Activated effector memory CD4-positive, alpha-beta T cell treated with Interleukin-2 at 50 U/mL for 16 hours (primary cell): ENCODE measurements at regions not wholly inside any gene's neighbourhood (a gene's known extent, or its start where the extent isn't known, plus 50 kb on each side); places are given as distances from the start of the nearest gene placed in this dataset.
"Not testable (repeated sequence)": the region's sequence is repeated elsewhere in the genome, so short reads cannot be mapped to it uniquely, and the experiment has no call there.

Experiments
- DNase-seq: peaks from one replicate; pipeline ENCODE4 v3.0.0-alpha.2; 2020

DNA sequence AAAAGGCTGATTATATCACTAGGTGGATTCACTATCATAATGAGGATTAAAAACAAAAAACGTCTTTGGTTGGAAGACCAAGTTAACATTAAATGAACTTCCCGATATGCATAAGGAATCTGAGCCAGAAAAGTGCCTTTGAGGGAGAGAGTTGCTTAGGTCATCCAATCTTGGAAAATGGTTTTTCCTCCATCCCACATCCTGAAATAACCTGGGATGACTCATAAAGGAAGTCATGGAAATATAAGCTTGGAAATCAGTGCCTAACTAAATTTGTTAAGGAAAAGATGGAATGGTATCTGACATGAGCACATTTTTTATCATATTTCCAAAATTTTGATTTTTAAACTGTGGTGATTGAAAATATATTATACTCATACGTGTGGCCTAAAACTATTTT lies 66.0 kb downstream of the KBTBD8 start:
- DNase-seq, result no peak

GRCh38 chr3:67067251-67067650 lies 69.1 kb downstream of the KBTBD8 start:
- no peak for DNase-seq

DNA sequence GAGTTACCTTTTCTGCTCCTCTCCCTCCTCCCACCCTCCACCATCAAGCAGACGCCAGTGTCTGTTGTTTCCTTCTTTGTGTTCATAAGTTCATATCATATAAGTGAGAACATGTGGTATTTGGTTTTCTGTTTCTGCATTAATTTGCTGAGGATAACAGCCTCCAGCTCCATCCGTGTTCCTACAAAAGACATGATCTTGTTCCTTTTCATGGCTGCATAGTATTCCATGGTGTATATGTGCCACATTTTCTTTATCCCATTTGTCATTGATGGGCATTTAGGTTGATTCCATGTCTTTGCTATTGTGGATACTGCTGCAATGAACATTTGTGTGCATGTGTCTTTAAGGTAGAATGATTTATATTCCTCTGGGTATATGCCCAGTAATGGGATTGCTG lies 74.5 kb downstream of the KBTBD8 start:
- not testable (repeated sequence) for DNase-seq

- no peak for DNase-seq
Observed at GRCh38 chr3:67073812-67074211, 75.7 kb downstream of the KBTBD8 start.

GRCh38 chr3:67075295-67075694 lies 77.2 kb downstream of the KBTBD8 start:
- no peak for DNase-seq

DNA sequence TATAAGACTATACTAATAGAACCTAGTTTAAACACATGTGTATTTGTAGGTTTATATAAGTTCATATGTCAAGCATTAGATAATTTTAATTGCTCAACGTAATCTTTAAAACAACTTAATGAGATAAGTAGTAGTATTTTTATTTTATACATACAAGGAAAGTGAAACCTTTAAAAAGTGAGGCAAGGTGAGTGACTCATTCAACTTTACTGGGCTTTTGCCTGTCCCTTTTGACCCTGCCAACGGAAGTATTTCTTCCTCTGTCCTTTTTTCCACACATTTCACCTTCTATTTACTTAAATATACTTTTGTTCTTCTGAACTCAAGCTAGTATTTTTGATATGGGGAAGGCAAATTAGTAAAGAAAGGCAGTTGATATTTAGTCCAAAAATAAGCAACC lies 78.5 kb downstream of the KBTBD8 start:
- DNase-seq, result no peak

- no peak for DNase-seq
Observed at GRCh38 chr3:67077656-67078055, 79.5 kb downstream of the KBTBD8 start.

GRCh38 chr3:67082533-67083024 lies 84.5 kb downstream of the KBTBD8 start:
- no peak for DNase-seq

DNA sequence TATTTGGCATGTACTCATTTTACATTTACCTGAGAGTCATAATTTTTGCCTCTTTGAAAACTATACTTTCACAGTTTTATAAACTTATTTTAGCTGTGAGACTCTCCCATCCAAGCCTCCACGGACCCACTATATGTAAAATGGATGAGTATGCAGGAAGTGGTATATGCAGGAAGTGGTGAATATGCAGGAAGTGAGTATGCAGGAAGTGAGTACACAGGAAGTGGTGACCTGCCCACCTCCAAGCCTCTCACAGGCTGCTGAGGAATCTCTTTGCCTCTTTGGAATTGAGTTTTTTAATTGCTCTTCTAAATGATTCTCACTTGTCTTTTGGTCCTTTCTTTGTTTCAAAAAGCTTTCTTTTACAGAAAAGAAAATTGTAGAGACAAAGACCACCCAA lies 85.2 kb downstream of the KBTBD8 start:
- peak; percentile 21 for DNase-seq

DNA sequence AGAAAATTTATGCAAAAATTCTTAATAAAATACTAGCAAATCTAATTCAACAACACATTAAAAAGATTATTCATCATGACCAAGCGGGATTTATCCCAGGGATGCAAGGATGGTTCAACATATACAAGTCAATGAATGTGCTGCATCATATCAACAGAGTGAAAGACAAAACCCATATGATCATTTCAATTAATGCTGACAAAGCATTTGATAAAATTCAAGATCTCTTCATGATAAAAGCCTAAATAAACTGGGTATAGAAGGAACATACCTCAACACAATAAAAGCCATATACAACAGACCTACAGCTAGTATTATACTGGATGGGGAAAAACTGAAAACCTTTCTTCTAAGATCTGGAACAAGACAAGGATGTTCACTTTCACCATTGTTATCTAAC lies 89.7 kb downstream of the KBTBD8 start:
- no peak for DNase-seq

GRCh38 chr3:67090474-67090873 lies 92.4 kb downstream of the KBTBD8 start:
- no peak for DNase-seq

- DNase-seq, result no peak
Observed at GRCh38 chr3:67093305-67093704, 95.2 kb downstream of the KBTBD8 start.

- no peak for DNase-seq
Observed at GRCh38 chr3:67094167-67094566, 96.1 kb downstream of the KBTBD8 start.

GRCh38 chr3:67094774-67095173 lies 96.7 kb downstream of the KBTBD8 start:
- DNase-seq, result no peak

GRCh38 chr3:67104388-67104787 lies 106.3 kb downstream of the KBTBD8 start:
- no peak for DNase-seq

DNA sequence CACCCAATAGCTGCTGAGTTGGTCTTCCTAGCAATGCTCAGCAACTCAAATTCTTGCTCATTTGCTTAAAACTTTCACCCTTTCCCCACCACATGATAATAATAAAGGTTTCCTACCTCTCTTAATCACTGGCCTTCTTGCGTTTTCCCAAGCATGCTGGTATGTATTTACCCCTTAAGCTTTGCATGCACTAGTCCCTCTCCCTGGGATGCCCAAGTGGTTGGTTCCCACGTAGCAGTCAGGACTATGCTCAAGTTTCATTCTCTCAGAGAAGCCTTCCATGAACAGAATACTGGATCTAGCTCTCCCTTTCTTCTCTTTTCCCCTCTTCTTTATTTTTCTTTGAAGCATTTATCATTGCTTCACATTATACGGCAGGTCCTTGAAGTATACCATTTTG lies 108.8 kb downstream of the KBTBD8 start:
- no peak for DNase-seq

- no peak for DNase-seq
Observed at GRCh38 chr3:67109651-67110204, 111.6 kb downstream of the KBTBD8 start.

DNA sequence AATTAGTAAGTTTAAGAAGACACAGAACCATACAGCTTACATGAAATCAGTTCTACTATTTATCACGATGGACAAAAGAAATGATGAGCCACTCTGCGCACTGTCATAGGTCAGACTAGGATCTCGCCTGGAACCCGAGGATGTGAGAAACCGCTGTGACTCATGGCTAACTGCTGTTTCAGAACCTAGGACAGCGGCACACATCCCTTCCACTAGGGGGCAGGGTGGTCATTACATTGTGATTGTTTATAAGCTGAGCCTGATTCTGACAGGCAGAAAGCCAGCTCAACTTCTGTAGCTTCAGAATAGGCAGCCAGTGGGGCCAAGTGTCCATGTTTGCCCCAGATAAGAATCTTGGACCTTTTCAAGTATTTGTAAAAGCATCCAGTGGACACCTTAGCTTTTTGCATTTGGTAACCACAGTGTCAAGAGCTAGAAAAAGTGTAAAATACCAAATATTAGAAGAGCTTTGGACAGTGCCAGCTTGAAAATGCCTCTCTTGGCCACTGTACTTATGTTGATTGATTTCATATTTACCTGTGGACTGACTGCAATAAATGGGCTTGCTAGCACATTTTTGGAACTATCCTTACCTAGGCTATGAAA lies 115.8 kb downstream of the KBTBD8 start:
- DNase-seq, result peak; percentile 58

DNA sequence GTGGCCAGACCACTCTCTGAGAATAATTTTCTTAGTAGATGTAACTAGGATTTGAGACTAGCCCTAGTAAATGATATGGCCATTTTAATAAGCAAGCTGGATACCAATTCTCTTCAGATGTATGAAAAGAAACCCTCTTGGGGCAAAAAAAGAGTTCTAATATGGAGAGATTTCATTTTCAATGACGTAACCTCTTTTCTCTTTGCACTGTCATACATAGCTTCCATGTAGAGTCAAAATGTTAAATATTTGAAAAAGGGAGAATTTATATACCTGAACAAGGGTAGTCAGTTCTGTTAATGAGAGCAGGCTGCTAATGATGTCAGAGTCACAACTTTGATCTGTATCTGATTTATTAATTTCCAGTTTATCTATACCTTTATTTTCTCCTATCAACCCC lies 120.0 kb downstream of the KBTBD8 start:
- no peak for DNase-seq

DNA sequence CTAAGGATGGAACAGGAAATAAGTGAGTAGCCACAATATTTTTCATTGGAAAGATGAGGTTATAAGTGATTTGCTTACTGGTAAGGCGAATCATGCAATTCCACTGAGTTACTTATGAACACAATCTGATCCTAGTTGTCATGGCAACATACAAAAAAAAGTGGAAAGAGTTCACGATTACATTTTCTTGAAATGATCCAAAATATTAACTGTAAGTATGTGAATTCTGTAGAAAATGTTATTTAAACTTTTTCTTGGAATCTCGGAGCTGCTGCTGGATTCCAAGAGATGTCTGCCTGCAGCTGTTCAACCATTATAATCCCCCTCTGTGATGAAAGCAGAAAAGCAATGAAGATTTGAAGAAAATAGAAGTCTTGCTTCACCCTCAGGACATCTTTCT lies 120.5 kb downstream of the KBTBD8 start:
- DNase-seq, result no peak

DNA sequence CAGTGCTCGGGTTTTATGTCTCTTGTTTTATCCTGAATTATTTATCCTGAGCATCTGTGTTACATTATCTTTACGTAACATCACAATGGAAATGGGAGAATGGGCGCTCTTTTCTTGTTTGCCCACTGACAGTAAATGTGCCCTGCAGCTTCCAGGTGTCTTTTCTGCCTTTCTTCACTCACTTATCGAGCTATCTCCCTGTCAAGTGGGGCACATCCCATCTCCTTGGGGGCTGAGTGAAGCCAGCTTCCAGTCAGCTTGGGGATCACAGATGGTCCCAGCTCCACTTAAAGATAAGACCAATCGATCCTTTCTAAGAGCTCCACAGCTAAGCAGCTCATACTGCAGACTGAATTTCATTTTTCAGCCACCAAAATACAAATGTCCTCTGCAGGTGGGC lies 125.8 kb downstream of the KBTBD8 start:
- no peak for DNase-seq

DNA sequence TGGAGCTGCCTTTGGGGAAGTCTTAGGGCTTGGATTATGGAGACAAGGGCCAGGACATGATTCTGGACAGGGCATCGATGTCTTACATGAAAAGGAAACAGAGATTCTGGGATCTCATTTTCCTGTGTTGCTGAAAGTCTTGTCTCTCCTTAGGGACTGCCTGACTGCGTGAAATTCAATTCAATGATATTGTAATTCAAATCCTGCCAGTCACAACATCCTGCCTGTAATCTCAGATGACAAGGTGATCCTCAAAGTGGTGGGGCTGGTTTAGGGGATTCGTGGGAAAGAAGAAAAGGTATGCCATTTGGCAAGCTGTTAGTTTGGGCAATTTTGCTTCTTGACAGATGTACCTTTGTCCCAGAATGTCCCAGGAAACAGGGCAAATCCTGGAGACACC lies 129.1 kb downstream of the KBTBD8 start:
- DNase-seq, result no peak

DNA sequence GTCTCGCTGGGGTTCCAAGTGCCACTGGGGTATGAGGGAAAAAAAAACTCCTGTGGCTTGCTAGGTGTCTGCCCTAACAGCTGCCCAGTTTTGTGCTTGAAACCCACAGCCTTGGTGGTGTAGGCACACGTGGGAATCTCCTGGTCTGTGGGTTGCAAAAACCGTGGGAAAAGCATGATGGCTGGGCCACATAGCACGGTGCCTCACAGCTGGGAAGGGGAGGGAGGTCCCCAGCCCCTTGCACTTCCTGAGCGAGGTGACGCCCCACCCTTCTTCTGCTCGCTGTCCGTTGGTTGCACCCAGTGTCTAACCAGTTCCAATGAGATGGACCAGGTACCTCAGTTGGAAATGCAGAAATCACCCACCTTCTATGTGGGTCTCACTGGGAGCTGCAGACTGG lies 144.3 kb downstream of the KBTBD8 start:
- no peak for DNase-seq

DNA sequence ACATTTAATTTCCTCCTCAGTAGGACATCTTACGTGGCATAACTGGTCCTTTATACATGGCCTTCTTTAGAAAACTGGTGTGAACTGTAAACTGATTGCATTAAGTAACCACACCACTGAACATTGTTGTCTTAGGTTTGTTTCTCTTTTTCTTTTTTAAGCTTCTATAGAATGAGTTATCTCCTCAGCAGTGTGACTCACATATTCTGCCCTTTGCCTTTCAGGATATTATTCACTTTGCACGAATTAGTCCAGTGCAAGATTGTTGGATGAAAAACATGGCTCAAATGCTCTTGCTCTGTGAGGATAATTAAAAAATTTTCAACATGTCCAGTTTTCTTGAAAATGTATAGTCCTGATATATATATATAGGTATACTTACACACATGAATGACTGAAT lies 147.6 kb downstream of the KBTBD8 start:
- DNase-seq, result no peak

GRCh38 chr3:67154429-67154828 lies 156.3 kb downstream of the KBTBD8 start:
- no peak for DNase-seq
